SJSA1 (cell line): ENCODE measurements at regions not wholly inside any gene's neighbourhood (a gene's known extent, or its start where the extent isn't known, plus 50 kb on each side); places are given as distances from the start of the nearest gene placed in this dataset.

Experiments
- DNase-seq, 2 experiments: peaks; one replicate each; pipeline ENCODE4 v3.0.0-alpha.2; 2015 to 2020; ENCODE audit warnings: low spot score in 2 of 2, low read depth in 1 of 2
- H3K27ac ChIP-seq: fragments of 250-450 bp; sonication (Bioruptor Pico); 2 replicates; pipeline ENCODE4 v1.5.1; 2020; ENCODE audit warnings: mild to moderate bottlenecking, moderate library complexity
- H3K27me3 ChIP-seq: fragments of 250-450 bp; sonication (Bioruptor Pico); replicated peaks from 2 replicates; pipeline ENCODE4 v1.5.1; 2020; ENCODE audit warnings: mild to moderate bottlenecking, moderate library complexity
- H3K36me3 ChIP-seq: fragments of 250-450 bp; sonication (Bioruptor Pico); 2 replicates; pipeline ENCODE4 v1.5.1; 2020; ENCODE audit warnings: mild to moderate bottlenecking
- H3K4me1 ChIP-seq: fragments of 250-450 bp; sonication (Bioruptor Pico); replicated peaks from 2 replicates; pipeline ENCODE4 v1.6.1; 2021; ENCODE audit warnings: mild to moderate bottlenecking
- H3K4me3 ChIP-seq: fragments of 250-450 bp; sonication (Bioruptor Pico); 2 replicates; pipeline ENCODE4 v1.5.1; 2020; ENCODE audit warnings: mild to moderate bottlenecking
- H3K9me3 ChIP-seq: fragments of 250-450 bp; sonication (Bioruptor Pico); replicated peaks from 2 replicates; pipeline ENCODE4 v1.5.1; 2020; ENCODE audit warnings: mild to moderate bottlenecking

DNA sequence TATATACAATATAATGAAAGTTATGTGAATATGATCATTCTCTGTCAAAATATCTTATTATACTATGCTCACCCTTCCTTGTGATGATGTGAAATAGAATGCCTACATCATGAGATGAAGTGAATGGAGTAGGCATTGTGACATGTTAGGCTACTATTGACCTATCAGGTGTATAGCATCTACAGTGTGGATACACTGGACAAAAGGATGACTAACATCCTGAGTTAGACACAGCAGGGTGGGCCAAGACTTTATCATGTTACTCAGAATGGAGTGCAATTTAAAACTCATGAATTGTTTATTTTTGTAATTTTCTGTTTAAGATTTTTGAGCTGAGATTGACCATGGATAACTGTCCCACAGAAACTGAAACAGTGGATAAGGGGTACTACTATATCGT lies 53.4 kb upstream of the NAV3 start:
- Histone ChIP-seq H3K27me3 (no peaks in the 10 kb centered on the region), H3K27ac (no peak overlapping the region), H3K4me1 (0 out of 2 replicates have a peak, but pooled peaks cover 7% of the 10 kb centered on the region), H3K36me3 (no peaks in the 10 kb centered on the region), H3K9me3 (no peaks in the 10 kb centered on the region), H3K4me3 (no peak overlapping the region)
- peak in 1 of 2 experiments; percentile 37 for DNase-seq

DNA sequence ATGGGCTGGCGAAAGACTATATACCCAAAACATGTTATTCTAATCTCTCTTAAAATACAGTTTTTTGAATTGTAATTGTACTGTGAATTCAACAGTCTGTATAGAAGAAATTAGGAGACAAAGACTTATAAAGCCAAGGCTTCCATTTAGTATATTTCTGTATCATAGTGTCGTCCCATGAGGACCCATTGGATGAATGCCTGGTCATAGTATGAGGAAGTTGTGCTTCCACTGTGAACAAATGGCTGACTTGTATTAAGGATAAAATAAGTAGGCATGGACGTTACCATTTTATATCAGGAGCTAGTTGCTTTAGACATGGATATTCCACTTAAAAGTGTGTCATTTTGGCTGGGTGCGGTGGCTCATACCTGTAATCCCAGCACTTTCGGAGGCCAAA lies 55.9 kb upstream of the NAV3 start:
- no peak overlapping the region for H3K4me3 ChIP-seq

DNA sequence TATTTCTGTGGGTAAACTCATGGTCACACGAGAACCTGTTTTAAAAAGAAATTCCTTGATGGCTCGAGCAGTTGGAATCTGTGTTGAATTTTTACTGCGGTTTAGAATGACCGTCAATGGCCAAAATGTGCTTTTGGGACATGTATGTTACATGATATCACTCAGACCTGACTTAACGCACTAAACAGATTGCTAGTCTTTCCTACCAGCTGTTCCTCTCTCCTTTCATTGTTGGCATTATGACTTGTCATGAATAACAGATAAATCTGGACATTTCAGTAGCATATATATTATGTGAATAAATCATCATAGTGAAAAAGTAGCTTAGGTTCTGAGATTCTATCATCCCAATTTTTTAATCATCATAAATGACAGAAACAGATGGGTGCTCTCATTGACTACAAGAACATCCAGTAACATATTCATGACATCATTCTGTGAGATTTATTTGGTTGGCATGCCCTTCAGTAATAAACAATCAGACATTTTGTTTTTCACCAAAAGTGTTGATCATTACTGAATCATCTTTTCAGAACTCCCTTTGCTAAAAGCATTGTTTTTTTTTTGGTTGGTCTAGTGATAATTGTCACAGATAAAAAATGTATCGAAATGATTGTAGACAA lies 57.9 kb upstream of the NAV3 start:
- Histone ChIP-seq H3K27ac (no peak overlapping the region), H3K36me3 (no peaks in the 10 kb centered on the region), H3K27me3 (no peaks in the 10 kb centered on the region), H3K4me1 (0 out of 2 replicates have a peak, but pooled peaks cover 6% of the 10 kb centered on the region), H3K9me3 (no peaks in the 10 kb centered on the region), H3K4me3 (no peak overlapping the region)
- DNase-seq = no peak

More for the DNA sequence above, 55.9 kb upstream of the NAV3 start:
- Histone ChIP-seq H3K27me3 (no peaks in the 10 kb centered on the region), H3K27ac (no peak overlapping the region), H3K36me3 (no peaks in the 10 kb centered on the region), H3K9me3 (no peaks in the 10 kb centered on the region), H3K4me1 (0 out of 2 replicates have a peak, but pooled peaks cover 7% of the 10 kb centered on the region)
- no peak for DNase-seq

DNA sequence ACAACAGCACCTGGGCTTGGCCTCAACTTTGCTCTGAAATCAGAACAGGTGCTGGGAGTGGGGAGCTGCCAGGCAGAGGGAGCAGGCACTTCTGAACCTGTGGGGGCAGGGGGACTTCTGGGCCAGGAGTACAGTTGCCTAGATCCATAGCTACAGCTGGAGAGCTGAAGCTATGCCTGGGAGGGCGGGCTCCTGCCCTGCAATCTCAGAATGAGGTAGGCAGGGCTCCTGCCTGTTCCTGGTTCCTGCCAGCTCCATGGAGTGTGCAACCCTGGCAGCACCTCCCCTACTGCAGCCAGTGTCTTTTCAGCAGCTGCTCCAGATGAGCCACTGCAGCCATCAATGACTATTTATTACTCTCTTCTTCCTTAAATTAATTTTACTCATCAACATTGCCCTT lies 62.1 kb upstream of the NAV3 start:
- H3K4me3 ChIP-seq = no peak overlapping the region
- H3K9me3 ChIP-seq = no peaks in the 10 kb centered on the region; the same call in 1 of the 2 replicates

DNA sequence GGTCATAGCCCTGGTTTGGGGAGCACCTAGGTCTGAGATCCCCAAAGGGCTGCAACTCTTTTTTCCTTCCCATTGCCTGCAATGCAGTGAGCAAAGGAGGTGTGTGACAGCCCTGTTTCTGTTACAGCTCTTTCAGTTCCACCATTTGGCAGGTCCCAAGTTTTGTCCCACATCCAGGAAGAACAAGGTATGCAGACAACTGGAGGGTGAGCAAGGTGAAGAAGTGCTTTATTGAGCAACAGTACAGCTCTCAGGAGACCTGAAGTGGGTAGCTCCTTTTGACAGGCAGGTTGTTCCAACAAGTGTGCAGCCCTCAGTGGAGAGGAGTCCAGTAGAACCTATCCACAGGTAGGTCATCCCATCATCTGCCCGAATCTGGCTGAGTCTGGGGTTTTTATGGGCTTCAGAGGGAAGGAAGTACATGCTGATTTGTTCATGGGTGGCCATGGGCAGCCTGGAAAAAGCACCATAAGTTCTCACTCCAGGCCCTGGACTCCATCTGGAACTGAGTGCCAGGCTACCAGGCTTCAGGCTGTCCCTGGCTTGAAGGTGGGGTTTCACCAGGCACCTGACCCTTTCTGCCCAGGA lies 62.8 kb upstream of the NAV3 start:
- Histone ChIP-seq H3K4me1 (no peaks in the 10 kb centered on the region), H3K9me3 (no peaks in the 10 kb centered on the region; the same call in 1 of the 2 replicates), H3K27ac (no peak overlapping the region), H3K36me3 (no peaks in the 10 kb centered on the region), H3K27me3 (no peaks in the 10 kb centered on the region), H3K4me3 (no peak overlapping the region)
- DNase-seq = no peak

More for the DNA sequence above, 62.1 kb upstream of the NAV3 start:
- DNase-seq = no peak
- Histone ChIP-seq H3K4me1 (no peaks in the 10 kb centered on the region), H3K27me3 (no peaks in the 10 kb centered on the region), H3K36me3 (no peaks in the 10 kb centered on the region), H3K27ac (no peak overlapping the region)

DNA sequence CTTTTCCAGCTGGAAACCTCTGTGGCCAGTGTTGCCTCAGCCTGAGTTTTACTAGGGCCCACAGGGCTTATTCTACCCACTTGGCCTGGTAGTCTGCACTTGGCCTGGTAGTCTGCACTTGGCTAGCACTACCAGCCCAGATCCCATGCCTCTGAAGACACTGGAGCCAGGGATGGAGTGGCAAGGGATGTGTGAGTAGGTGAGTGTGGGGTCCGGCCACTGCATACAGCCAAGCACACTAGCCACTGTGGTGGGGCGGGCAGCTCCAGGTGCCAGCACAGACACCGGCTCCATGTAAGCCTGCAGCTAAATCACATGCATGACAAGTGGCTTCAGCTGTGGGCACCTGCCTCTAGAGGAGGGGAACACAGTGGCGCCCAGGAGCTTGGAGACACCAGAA lies 63.4 kb upstream of the NAV3 start:
- no peaks in the 10 kb centered on the region for H3K27me3 ChIP-seq
- no peak overlapping the region for H3K4me3 ChIP-seq
- no peaks in the 10 kb centered on the region for H3K4me1 ChIP-seq
- H3K36me3 ChIP-seq = no peaks in the 10 kb centered on the region
- no peaks in the 10 kb centered on the region; the same call in 1 of the 2 replicates for H3K9me3 ChIP-seq
- DNase-seq = no peak
- H3K27ac ChIP-seq = no peak overlapping the region

DNA sequence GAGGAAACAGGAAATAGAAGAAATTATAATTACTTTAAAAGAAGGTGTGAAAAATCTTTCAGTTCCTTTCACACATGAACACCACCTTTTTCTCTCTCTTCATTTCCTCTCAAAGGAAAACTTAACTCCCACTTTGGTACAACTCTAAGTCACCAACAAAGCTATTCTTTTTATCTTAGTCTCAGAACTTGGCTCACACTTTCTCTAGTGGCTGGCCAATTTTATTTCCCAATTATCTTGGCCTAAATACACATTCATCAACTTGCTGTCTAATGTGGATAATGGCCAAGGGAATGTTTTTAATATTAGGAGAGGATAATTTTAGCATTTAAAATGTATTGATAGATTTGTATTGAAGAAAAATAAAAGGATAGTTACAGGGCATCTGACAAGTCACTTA lies 64.5 kb upstream of the NAV3 start:
- DNase-seq = no peak
- H3K27me3 ChIP-seq = no peaks in the 10 kb centered on the region
- H3K36me3 ChIP-seq = no peaks in the 10 kb centered on the region
- no peaks in the 10 kb centered on the region for H3K4me1 ChIP-seq
- no peaks in the 10 kb centered on the region; the same call in 1 of the 2 replicates for H3K9me3 ChIP-seq
- H3K27ac ChIP-seq = no peak overlapping the region
- H3K4me3 ChIP-seq = no peak overlapping the region

DNA sequence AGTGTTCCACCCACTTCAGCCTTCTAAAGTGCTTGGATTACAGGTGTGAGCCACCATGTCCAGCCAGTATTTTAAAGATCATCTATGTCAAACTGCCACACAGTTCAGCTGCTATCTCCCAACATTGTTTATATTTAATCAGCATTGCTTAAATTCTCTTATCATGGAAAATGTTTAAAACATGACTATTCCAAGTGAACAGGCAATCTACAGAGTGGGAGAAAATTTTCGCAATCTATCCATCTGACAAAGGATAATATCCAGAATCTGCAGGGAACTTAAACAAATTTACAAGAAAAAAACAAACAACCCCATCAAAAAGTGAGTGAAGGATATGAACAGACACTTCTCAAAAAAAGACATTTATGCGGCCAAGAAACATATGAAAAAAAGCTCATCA lies 69.4 kb upstream of the NAV3 start:
- Histone ChIP-seq H3K4me3 (no peak overlapping the region), H3K36me3 (no peaks in the 10 kb centered on the region), H3K27ac (no peak overlapping the region), H3K9me3 (no peaks in the 10 kb centered on the region; the same call in 1 of the 2 replicates), H3K4me1 (no peaks in the 10 kb centered on the region), H3K27me3 (no peaks in the 10 kb centered on the region; the same call in 1 of the 2 replicates)
- DNase-seq = no peak

DNA sequence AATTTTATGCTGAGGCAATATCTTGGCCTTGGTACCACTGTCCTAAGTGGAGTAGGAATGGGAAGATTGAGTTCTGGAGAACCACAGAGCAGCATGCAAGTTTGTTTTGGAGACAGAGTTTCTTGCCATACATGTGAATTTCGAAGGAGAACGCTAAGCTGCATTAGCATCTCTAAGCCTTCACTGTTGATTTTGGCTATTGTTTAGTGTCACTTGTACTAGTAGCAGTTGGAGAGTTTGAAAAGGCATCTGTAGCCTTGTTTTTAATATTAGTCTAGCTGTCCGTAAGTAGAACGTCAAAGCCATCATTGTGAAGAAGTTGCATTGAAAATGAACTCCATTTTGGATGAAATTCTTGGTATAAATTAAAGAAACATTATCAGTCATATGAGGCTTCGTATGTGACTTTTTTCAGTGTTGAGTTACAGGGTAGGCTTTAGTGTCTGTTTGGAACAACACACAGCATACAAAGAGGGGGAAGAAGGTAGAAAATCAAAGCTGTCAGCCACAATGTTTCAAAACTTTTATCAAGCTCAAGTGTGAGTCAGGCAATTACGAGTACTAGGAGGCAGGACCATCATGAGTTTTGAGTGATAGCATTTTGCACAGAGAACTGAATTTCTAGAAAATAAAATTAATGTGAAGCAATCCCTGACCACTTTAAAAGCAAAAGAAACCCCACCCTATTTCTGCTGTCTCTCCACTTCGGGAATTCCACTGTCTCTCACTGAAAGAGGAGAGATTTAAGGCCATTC lies 70.2 kb upstream of the NAV3 start:
- Histone ChIP-seq H3K9me3 (no peaks in the 10 kb centered on the region; the same call in 1 of the 2 replicates), H3K4me3 (no peak overlapping the region), H3K36me3 (no peaks in the 10 kb centered on the region), H3K4me1 (no peaks in the 10 kb centered on the region), H3K27ac (no peak overlapping the region), H3K27me3 (no peaks in the 10 kb centered on the region; the same call in 1 of the 2 replicates)
- no peak for DNase-seq

DNA sequence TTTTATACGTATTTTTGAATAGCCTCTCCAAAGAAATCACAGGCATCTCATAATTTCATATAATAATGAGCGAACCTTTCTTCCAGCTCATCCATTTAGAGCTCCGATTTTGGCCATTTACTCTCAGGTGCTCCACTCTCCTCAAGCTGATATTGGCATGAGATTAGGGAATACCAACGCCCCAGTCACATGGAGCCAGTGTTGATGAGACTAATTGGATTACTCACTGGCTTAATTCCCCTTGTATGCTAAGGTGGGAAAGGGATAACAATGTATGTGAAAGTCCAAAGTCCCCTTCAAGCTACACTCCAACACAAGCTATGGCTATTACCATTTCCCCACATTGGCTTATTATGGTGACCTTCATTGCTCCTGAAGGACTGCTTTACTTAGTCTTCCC lies 76.6 kb upstream of the NAV3 start:
- H3K4me3 ChIP-seq = no peak overlapping the region
- H3K36me3 ChIP-seq = no peaks in the 10 kb centered on the region
- H3K27me3 ChIP-seq = no peaks in the 10 kb centered on the region; the same call in 1 of the 2 replicates
- DNase-seq = no peak
- H3K4me1 ChIP-seq = no peaks in the 10 kb centered on the region; the same call in 1 of the 2 replicates
- no peaks in the 10 kb centered on the region for H3K9me3 ChIP-seq
- H3K27ac ChIP-seq = no peak overlapping the region

DNA sequence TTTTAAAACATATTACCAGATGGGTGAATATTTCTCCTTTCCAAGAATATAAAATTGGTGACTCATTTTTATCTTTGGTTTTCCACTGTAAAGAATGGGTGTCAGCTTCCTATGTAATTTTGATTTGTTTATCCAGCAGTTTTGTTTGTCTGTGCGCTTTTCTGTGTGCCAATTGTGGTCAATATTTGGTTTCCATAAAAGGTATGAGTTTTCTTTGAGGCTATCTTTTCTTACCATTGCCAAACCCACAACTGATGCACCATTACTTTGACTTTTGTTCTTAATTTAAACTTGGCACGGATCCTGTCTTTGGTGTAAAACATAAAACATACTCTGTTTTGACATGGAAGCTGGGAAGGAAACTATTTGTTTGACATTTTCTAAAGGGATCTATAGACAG lies 78.8 kb upstream of the NAV3 start:
- no peak for DNase-seq

DNA sequence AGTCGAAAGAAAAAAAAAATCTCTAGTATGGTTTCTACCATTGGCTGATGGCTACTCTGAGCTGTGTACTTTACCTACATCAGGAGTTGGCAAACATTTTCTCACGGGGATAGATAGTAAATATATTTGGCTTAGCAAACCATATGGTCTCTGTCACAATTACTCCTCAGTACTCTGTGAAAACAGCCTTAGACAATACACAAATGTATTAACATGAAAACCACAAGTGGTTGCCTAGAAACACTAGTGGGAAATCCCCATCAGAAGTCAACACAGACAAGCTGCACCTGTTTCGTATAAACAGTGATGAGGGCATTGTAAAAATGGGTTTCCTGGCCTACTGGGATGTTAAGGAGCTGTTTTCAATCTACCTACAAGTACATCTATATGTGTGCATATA lies 84.6 kb upstream of the NAV3 start:
- H3K36me3 ChIP-seq = no peaks in the 10 kb centered on the region
- no peak overlapping the region for H3K4me3 ChIP-seq
- H3K9me3 ChIP-seq = no peaks in the 10 kb centered on the region
- no peaks in the 10 kb centered on the region for H3K4me1 ChIP-seq
- DNase-seq = no peak
- no peaks in the 10 kb centered on the region; the same call in 1 of the 2 replicates for H3K27me3 ChIP-seq
- H3K27ac ChIP-seq = no peak overlapping the region

More for the DNA sequence above, 78.8 kb upstream of the NAV3 start:
- Histone ChIP-seq H3K4me1 (no peaks in the 10 kb centered on the region; the same call in 1 of the 2 replicates), H3K27me3 (no peaks in the 10 kb centered on the region; the same call in 1 of the 2 replicates), H3K27ac (no peak overlapping the region), H3K4me3 (no peak overlapping the region), H3K9me3 (no peaks in the 10 kb centered on the region), H3K36me3 (no peaks in the 10 kb centered on the region)

DNA sequence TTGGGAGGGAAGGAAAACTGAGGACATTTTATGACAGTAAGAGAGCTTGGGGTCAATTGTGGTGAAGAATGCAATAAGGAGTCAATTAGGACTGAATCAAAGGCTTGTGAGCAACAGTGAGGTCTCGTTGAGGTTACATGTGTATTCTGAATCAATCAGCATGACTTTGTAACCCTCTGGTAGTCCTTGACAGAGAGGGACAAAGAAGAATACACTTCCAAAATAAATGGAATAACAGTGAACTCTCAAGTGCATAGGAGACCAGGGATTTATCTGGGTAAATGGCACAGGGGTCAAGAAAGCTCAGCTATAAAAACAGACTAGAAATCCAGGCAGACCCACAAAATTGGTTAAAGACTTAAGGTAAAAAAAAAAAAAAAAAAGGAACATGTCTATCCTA lies 85.1 kb upstream of the NAV3 start:
- Histone ChIP-seq H3K9me3 (no peaks in the 10 kb centered on the region), H3K27ac (no peak overlapping the region), H3K4me1 (no peaks in the 10 kb centered on the region), H3K36me3 (no peaks in the 10 kb centered on the region), H3K4me3 (no peak overlapping the region), H3K27me3 (no peaks in the 10 kb centered on the region; the same call in 1 of the 2 replicates)
- no peak for DNase-seq

DNA sequence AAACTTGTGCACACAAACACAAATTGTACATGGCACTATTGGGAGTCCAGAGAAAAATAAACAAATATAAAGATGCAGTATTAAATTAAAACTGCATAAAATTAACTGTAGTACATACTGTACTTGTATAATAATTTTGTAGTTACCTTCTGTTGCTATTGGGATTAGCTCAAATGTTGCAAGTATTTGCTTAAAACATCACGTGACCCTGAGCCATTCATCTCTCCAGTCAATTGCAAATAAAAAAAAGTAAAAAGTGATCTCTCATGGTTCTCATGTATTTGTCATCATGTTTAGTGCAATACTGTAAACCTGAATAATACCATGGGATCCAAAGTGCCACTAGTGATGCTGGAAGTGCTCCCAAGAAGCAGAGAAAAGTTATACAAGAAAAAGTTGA lies 88.1 kb upstream of the NAV3 start:
- Histone ChIP-seq H3K27me3 (no peaks in the 10 kb centered on the region; the same call in 1 of the 2 replicates), H3K4me3 (no peak overlapping the region), H3K4me1 (no peaks in the 10 kb centered on the region), H3K36me3 (no peaks in the 10 kb centered on the region), H3K9me3 (no peaks in the 10 kb centered on the region), H3K27ac (no peak overlapping the region)
- DNase-seq = no peak
